ENCODE measurements at regions not wholly inside any gene's neighbourhood (a gene's known extent, or its start where the extent isn't known, plus 50 kb on each side); places are given as distances from the start of the nearest gene placed in this dataset.

DNA sequence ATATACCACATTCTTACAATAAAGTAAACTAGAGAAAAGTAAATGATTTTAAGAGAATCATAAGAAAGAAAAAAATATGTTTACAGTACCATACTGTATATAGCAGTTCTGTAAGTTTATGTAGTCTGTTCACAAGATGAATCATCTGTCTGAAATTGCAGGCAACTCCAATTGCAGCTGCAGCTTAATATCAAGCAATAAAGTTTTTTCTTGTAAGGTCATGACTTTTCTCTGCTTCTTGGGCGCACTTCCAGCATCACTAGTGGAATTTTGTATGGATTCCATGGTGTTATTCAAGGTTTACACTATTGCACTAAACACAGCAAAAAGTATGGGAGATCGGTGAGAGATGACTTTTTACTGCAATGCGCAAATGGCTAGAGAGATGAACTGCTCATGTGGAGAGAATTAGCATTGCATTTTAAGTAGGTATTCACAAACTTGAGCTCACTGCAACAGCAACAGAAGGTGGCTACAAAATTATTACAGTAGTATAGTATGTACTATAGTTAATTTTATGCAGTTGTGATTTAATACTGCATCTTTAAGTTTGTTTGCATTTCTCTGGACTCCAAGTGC lies 445.4 kb upstream of the OR4E1 start:
- TF ChIP-seq POLR2A (IDR thresholded peaks at IDR 0.05) (no peak), CTCF (IDR thresholded peaks at IDR 0.05) (no peak), POLR2AphosphoS5 (IDR thresholded peaks at IDR 0.05; ENCODE audit: insufficient read depth in 1 of 2, low read depth in 1 of 2) (no peak)

Measured in vagina (tissue), 2 donors.